Lower lobe of right lung (tissue), 2 donors: ENCODE measurements at regions not wholly inside any gene's neighbourhood (a gene's known extent, or its start where the extent isn't known, plus 50 kb on each side); places are given as distances from the start of the nearest gene placed in this dataset.
A peak's percentile ranks its signal among the peaks of the same experiment; 100 is the strongest.

Source experiments
- ATAC-seq, 2 donors: fragments of 200-7000 bp; cut with Tn5 transposase; one replicate each; pipeline ENCODE4 v1.9.1; 2020 to 2022; ENCODE audit warnings: mild to moderate bottlenecking in 2 of 2, moderate library complexity in 2 of 2
- DNase-seq: peaks from one replicate; pipeline ENCODE4 v3.0.0-alpha.2; 2020
- H3K27ac ChIP-seq: fragments of 200-600 bp; one replicate; pipeline ENCODE4 v1.8.0; 2022
- H3K27me3 ChIP-seq: fragments of 200-600 bp; one replicate; pipeline ENCODE4 v1.8.0; 2022; ENCODE audit warnings: low read depth
- H3K36me3 ChIP-seq: fragments of 200-600 bp; one replicate; pipeline ENCODE4 v1.8.0; 2022; ENCODE audit warnings: mild to moderate bottlenecking
- H3K4me1 ChIP-seq: fragments of 200-600 bp; one replicate; pipeline ENCODE4 v1.8.0; 2022
- H3K4me3 ChIP-seq: fragments of 200-600 bp; one replicate; pipeline ENCODE4 v1.8.0; 2022; ENCODE audit warnings: mild to moderate bottlenecking
- H3K9me3 ChIP-seq: fragments of 200-600 bp; one replicate; pipeline ENCODE4 v1.8.0; 2022
- CTCF ChIP-seq: fragments of 200-600 bp; IDR thresholded peaks from one replicate; pipeline ENCODE4 v1.8.0; 2022; ENCODE audit warnings: antibody characterized with exemption, mild to moderate bottlenecking
- intact Hi-C: fragments of 100-400 bp; cut with DNase I; formaldehyde crosslinking; loops from one replicate; pipeline ENCODE4 v1.11.0; 2022
- donor health status: DM: no; HTN: yes; CAD: no; lungs with severe emphysema.

GRCh38 chr14:47959740-47960139 is 284.3 kb upstream of the MDGA2 start:
- H3K4me3 ChIP-seq = no peak overlapping the region
- H3K27me3 ChIP-seq = no peaks in the 10 kb centered on the region
- H3K9me3 ChIP-seq = no peaks in the 10 kb centered on the region
- DNase-seq (no peak), ATAC-seq (peak in 1 of 2 donors; percentile 74)
- H3K4me1 ChIP-seq = no peaks in the 10 kb centered on the region
- intact Hi-C loops = no loop called here
- no peak overlapping the region for H3K27ac ChIP-seq
- no peaks in the 10 kb centered on the region for H3K36me3 ChIP-seq
- TF ChIP-seq CTCF = no peak

- no peaks in the 10 kb centered on the region for H3K4me1 ChIP-seq
- no peaks in the 10 kb centered on the region for H3K36me3 ChIP-seq
- no peak for TF ChIP-seq CTCF
Observed at GRCh38 chr14:47949006-47949405, 273.6 kb upstream of the MDGA2 start.

GRCh38 chr14:47935332-47935731 is 259.9 kb upstream of the MDGA2 start:
- no peaks in the 10 kb centered on the region for H3K36me3 ChIP-seq
- no peaks in the 10 kb centered on the region for H3K9me3 ChIP-seq
- intact Hi-C loops = no loop called here
- H3K4me1 ChIP-seq = no peaks in the 10 kb centered on the region
- no peak for ATAC-seq
- no peak for DNase-seq
- no peak overlapping the region for H3K4me3 ChIP-seq
- TF ChIP-seq CTCF = no peak
- H3K27me3 ChIP-seq = no peaks in the 10 kb centered on the region
- no peak overlapping the region for H3K27ac ChIP-seq

More at GRCh38 chr14:47949006-47949405, 273.6 kb upstream of the MDGA2 start:
- no peak for DNase-seq
- no peak for ATAC-seq
- Histone ChIP-seq H3K27ac (no peak overlapping the region), H3K27me3 (no peaks in the 10 kb centered on the region), H3K9me3 (no peaks in the 10 kb centered on the region), H3K4me3 (no peak overlapping the region)
- intact Hi-C loops = no loop called here

- H3K4me3 ChIP-seq = no peak overlapping the region
- no peak overlapping the region for H3K27ac ChIP-seq
- no peaks in the 10 kb centered on the region for H3K36me3 ChIP-seq
- intact Hi-C loops = no loop called here
- no peaks in the 10 kb centered on the region for H3K4me1 ChIP-seq
- no peak for TF ChIP-seq CTCF
- no peak for ATAC-seq
- no peaks in the 10 kb centered on the region for H3K27me3 ChIP-seq
- H3K9me3 ChIP-seq = peaks cover under 1% of the 10 kb centered on the region
- no peak for DNase-seq
Observed at GRCh38 chr14:47929334-47929733, 253.9 kb upstream of the MDGA2 start.

GRCh38 chr14:47921133-47921532 is 245.7 kb upstream of the MDGA2 start:
- no peak overlapping the region for H3K4me3 ChIP-seq
- DNase-seq (no peak), ATAC-seq (no peak)
- H3K4me1 ChIP-seq = no peaks in the 10 kb centered on the region
- TF ChIP-seq CTCF = no peak
- H3K27ac ChIP-seq = no peak overlapping the region
- intact Hi-C loops = no loop called here
- H3K36me3 ChIP-seq = no peaks in the 10 kb centered on the region
- H3K9me3 ChIP-seq = peaks cover 6% of the 10 kb centered on the region
- no peaks in the 10 kb centered on the region for H3K27me3 ChIP-seq

GRCh38 chr14:47919997-47920396 is 244.6 kb upstream of the MDGA2 start:
- Histone ChIP-seq H3K36me3 (no peaks in the 10 kb centered on the region), H3K27ac (no peak overlapping the region), H3K27me3 (no peaks in the 10 kb centered on the region), H3K4me3 (no peak overlapping the region), H3K4me1 (no peaks in the 10 kb centered on the region), H3K9me3 (peaks cover 6% of the 10 kb centered on the region)
- intact Hi-C loops = no loop called here
- no peak for TF ChIP-seq CTCF
- ATAC-seq (no peak), DNase-seq (no peak)
